ENCODE measurements at regions not wholly inside any gene's neighbourhood (a gene's known extent, or its start where the extent isn't known, plus 50 kb on each side); places are given as distances from the start of the nearest gene placed in this dataset.

DNA sequence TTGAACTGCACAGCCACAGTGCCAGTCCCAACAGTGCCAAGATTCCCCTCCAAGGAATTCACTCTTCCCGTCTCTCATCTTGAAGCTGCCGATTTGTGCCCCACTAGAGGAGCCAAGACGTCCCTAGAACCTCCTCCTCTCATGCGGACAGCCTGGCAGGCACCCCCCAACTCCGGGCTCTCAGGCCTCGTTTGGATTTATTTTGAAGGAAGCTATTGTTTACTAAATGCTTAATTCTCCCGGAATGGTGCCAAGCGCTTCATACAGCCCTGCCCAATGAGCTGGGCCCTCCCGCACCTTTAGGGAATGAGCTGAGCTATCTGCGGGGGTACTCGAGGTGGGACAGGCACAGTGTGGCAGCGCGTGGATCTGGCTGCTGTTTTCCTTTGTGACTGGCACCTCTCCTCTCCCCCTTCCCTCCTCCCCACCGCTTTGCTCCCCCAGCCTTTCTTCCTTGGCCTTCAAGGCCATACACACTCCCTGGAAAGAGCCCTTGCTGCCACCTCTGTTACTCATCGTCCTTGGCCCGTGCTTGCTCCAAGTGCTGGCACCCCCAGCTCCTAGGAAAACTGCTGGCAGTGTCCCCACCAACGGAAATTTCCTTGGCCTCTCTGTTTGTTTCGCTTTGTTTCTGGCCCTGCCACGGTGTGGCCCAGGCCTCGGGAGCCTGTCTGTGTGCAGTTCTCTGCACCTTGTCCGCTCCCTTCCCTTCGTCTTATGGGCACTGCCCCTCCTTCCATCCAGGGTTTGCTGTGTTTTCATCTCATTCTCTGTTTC lies 49.9 kb upstream of the CDR2 start:
- TF ChIP-seq, protein P1, sequence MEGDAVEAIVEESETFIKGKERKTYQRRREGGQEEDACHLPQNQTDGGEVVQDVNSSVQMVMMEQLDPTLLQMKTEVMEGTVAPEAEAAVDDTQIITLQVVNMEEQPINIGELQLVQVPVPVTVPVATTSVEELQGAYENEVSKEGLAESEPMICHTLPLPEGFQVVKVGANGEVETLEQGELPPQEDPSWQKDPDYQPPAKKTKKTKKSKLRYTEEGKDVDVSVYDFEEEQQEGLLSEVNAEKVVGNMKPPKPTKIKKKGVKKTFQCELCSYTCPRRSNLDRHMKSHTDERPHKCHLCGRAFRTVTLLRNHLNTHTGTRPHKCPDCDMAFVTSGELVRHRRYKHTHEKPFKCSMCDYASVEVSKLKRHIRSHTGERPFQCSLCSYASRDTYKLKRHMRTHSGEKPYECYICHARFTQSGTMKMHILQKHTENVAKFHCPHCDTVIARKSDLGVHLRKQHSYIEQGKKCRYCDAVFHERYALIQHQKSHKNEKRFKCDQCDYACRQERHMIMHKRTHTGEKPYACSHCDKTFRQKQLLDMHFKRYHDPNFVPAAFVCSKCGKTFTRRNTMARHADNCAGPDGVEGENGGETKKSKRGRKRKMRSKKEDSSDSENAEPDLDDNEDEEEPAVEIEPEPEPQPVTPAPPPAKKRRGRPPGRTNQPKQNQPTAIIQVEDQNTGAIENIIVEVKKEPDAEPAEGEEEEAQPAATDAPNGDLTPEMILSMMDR (conservative IDR thresholded peaks at IDR 0.05) = no peak
- no peak for TF ChIP-seq EZH2 (IDR thresholded peaks at IDR 0.05; ENCODE audit: low read depth)

Measured in PC-9 (cell line).